Coronary artery (tissue), 2 donors: ENCODE measurements at regions not wholly inside any gene's neighbourhood (a gene's known extent, or its start where the extent isn't known, plus 50 kb on each side); places are given as distances from the start of the nearest gene placed in this dataset.

Experiments
- DNase-seq: peaks from one replicate; pipeline ENCODE4 v3.0.0-alpha.2; 2017; ENCODE audit warnings: low spot score
- H3K27ac ChIP-seq, 2 donors: fragments of 200-600 bp; sonication (generic); one replicate each; pipeline ENCODE4 v1.5.1; 2016 to 2019
- H3K4me3 ChIP-seq: fragments of 200-600 bp; sonication (generic); 2 replicates; pipeline ENCODE4 v1.5.1; 2016; ENCODE audit warnings: mild to moderate bottlenecking, moderate library complexity
- TF ChIP-seq, protein P1 (sequence below): fragments of 200-600 bp; sonication (generic); IDR thresholded peaks from one replicate; pipeline ENCODE4 v1.5.1; 2019; ENCODE audit warnings: antibody characterized with exemption

DNA sequence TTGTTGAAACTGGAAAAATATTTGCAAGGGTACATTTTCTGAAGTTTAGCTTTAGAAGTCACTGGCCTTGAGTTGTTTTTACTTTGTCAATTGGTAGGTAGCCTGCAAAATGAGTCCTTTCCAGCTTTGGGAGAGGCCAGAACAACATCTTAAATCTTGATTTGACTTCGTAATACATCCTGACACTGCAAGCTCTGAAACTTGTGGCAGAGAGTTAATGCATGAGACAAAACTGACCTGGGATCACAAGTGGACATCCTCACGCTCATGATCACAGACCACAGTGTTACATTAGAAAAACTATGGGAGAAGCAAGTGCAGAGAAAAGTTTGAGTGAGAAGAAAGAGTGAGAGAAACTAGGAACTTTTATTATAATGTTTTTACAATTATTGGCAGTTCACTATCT, 550.9 kb downstream of the USP25 start:
- no peak for DNase-seq
- TF ChIP-seq, protein P1, sequence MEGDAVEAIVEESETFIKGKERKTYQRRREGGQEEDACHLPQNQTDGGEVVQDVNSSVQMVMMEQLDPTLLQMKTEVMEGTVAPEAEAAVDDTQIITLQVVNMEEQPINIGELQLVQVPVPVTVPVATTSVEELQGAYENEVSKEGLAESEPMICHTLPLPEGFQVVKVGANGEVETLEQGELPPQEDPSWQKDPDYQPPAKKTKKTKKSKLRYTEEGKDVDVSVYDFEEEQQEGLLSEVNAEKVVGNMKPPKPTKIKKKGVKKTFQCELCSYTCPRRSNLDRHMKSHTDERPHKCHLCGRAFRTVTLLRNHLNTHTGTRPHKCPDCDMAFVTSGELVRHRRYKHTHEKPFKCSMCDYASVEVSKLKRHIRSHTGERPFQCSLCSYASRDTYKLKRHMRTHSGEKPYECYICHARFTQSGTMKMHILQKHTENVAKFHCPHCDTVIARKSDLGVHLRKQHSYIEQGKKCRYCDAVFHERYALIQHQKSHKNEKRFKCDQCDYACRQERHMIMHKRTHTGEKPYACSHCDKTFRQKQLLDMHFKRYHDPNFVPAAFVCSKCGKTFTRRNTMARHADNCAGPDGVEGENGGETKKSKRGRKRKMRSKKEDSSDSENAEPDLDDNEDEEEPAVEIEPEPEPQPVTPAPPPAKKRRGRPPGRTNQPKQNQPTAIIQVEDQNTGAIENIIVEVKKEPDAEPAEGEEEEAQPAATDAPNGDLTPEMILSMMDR = no peak
- Histone ChIP-seq H3K27ac (peak overlapping the region; percentile 8 to 75), H3K4me3 (peak overlapping the region; percentile 52)

DNA sequence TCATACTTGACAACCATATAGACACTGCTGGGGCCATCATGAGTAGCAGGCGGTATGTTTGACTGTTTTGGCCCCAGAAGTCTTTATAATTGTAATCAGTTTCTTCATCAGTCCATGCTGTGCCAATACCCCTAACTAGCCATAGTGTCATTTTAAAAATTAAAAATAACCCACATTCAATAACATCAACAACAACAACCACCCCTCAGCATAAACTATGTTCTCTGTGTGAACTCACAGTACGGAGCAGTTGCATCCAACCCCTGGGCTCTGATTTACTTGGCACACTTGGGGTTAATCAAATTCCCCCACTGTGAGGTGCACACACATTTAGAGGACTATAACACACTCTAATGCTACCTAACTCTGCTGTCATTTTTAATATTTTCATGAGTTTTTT, 553.7 kb downstream of the USP25 start:
- no peak for DNase-seq
- Histone ChIP-seq H3K27ac (no peak overlapping the region), H3K4me3 (peak overlapping the region; percentile 2)
- TF ChIP-seq, protein P1 = no peak

GRCh38 chr21:16285605-16286126, 555.9 kb downstream of the USP25 start:
- DNase-seq = no peak
- Histone ChIP-seq H3K27ac (no peak overlapping the region), H3K4me3 (peak overlapping the region; percentile 38)
- TF ChIP-seq, protein P1 = no peak

GRCh38 chr21:16287046-16287445, 557.3 kb downstream of the USP25 start:
- no peak overlapping the region for H3K4me3 ChIP-seq
- no peak overlapping the region for H3K27ac ChIP-seq
- DNase-seq = no peak
- TF ChIP-seq, protein P1 = no peak

DNA sequence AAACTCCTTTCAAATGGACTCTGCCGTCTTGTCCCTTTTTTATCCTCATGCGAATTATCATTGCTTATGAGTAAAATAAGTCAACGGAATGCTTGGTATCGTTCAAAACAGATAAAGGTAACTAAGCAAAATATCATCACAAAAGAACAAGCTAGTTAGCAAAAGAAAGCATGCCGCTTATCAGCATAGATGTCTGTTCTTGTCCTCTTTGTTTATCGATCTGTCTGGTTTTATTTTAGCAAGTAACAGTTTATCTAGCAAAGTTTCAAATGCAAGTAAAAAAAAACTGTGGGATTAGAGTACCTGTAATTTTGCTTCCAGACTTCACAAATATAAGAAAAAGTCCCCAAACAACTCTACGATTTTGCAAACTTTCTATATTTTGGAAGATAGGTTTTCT, 561.5 kb downstream of the USP25 start:
- no peak overlapping the region for H3K4me3 ChIP-seq
- TF ChIP-seq, protein P1 = no peak
- DNase-seq = no peak
- no peak overlapping the region for H3K27ac ChIP-seq

DNA sequence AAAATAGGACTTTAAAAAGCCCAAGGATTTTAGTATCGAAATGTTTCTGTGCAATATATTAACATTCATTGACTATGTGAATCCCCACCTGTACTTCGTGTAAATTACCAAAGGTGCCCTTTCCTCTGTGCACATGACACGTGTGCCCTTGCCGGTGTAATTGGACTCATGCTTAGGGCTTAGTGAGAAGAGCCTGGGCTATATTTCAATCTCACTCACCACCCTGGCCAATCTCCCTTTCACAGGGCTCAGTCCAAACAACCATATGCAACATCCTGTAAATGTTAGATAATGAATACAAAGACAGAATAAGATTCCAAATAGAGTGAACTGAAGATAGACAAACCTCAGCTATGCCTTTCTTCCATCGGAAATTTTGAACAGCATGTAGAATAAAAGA, 564.3 kb downstream of the USP25 start:
- TF ChIP-seq, protein P1 = no peak
- Histone ChIP-seq H3K4me3 (no peak overlapping the region), H3K27ac (no peak overlapping the region)
- no peak for DNase-seq

- DNase-seq = peak; percentile 79
- Histone ChIP-seq H3K27ac (peak overlapping the region; percentile 29 to 74), H3K4me3 (peak overlapping the region; percentile 12)
- TF ChIP-seq, protein P1 = no peak
Observed at GRCh38 chr21:16302851-16303282, 573.1 kb downstream of the USP25 start.
